HG02981 (cell line): ENCODE measurements at regions not wholly inside any gene's neighbourhood (a gene's known extent, or its start where the extent isn't known, plus 50 kb on each side); places are given as distances from the start of the nearest gene placed in this dataset.

Experiments
- ATAC-seq: cut with Tn5 transposase; IDR thresholded peaks from one replicate; pipeline ENCODE4 v1.9.1; 2021; ENCODE audit warnings: mild to moderate bottlenecking, moderate library complexity; ENCODE audit not compliant: unreplicated experiment

- ATAC-seq: no peak
Observed at GRCh38 chr11:116275635-116276034, 497.2 kb downstream of the BUD13 start.

- ATAC-seq: no peak
Observed at GRCh38 chr11:116274521-116274920, 498.3 kb downstream of the BUD13 start.

- no peak for ATAC-seq
Observed at GRCh38 chr11:116272181-116272789, 500.5 kb downstream of the BUD13 start.

DNA sequence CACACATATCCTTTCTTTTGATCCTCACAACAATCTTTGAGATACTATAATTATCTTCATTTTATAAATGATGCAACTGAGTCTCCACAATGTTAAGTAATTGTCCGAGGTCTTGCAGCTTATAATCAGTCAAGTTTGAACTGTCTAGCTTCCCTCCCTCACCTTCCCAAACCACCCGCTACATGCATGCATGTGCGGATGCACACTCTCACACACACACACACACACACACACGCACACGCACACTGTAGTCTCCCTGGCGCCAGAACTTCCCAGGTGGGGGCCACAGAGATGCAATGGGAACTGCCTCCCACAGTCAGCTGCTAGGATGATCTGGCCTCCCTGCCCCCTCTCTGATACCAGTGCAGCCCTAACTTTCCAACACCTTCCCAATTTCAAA, 501.3 kb downstream of the BUD13 start:
- ATAC-seq: no peak

DNA sequence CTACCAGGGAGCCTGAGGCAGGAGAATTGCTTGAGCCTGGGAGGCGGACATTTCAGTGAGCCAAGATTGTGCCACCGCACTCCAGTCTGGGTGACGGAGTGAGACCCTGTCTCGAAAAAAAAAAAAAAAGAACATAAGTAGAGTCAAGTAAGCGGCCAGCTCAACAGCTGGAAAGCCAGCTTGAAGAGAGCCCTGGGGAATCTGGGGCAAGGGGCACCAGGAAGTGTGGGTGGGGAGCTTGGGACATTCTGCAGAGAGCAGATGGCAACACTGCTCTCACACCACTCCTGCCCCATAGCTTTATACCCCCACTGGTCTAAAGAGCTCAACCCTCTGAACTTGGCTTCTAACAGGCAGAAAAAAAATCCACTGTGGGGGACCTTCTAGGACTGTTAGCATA, 505.6 kb downstream of the BUD13 start:
- no peak for ATAC-seq

- ATAC-seq: no peak
Observed at GRCh38 chr11:116263770-116264169, 509.0 kb downstream of the BUD13 start.

- no peak for ATAC-seq
Observed at GRCh38 chr11:116263019-116263418, 509.8 kb downstream of the BUD13 start.

DNA sequence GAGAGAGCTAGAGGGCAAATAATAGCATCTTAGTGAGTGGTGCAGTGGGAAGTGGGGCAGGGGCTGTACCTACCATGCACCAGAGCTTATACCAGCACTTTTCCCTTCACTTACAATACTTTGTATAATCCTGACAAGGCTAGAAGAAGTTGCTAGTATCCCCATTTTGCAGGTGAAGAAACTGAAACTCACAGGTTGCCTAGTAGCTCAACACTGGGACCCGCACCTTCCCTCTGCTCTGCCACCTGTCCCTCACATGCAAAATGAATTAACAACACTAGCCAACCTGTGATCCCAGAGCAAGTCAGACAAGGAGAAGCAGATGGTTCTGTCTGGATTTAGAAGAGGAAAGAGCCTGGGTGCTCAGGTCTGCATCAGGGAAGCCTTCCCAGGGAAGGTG, 510.4 kb downstream of the BUD13 start:
- no peak for ATAC-seq

- ATAC-seq: no peak
Observed at GRCh38 chr11:116261606-116262005, 511.2 kb downstream of the BUD13 start.

DNA sequence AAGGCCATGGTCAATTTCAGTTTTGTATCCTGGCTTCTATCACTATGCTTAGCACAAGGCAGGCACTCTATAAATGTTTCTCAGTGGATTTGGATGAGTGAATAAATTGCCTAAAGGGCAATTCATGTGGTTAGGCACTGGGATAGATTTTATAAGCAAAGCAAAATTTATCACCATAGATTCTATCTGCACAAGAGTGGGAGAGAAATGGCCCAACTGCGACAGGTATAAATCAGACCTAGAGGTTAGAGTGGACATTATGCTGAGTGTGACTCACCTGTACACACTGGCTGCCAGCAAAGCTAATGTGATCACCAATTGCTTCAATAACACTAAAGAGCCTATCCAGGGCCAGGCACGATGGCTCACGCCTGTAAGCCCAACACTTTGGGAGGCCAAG, 514.0 kb downstream of the BUD13 start:
- no peak for ATAC-seq

DNA sequence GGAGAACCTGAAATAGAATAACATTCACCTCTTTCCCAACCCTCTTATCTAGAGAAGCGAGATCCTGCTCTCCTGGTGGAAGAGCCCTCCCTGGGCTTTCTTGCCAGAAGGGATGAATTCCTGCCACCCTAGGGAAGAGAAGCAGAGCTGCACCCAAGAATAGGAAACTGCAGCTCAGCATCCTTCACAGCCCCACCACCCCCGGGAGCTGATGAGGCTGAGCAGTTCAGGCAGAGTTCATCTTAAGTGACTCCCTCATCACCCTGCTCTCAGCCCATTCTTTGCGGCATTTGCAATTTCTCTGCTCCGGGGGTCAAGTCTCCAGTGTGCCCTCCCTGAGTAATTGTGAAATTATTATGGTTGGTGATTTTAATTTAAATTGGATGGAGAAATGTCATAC, 514.9 kb downstream of the BUD13 start:
- ATAC-seq: no peak

DNA sequence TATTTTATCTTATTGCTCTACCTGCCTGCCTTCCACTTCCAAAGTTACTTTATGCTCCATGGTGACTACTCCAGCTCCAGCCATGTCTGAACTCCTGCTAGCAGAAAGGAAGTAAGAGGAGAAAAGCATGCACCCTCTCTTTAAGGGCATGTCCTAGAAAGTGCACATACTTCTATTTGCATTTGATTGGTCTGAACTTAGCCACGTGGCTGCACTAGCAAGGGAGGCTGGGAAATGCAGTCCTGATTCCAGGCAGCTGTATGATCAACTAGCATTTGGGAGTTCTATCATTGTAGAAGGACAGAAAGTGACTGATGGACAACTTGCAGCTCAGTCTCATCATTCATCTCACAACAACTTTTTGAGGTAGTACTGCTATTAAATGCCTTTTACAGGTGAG, 515.7 kb downstream of the BUD13 start:
- ATAC-seq: no peak

DNA sequence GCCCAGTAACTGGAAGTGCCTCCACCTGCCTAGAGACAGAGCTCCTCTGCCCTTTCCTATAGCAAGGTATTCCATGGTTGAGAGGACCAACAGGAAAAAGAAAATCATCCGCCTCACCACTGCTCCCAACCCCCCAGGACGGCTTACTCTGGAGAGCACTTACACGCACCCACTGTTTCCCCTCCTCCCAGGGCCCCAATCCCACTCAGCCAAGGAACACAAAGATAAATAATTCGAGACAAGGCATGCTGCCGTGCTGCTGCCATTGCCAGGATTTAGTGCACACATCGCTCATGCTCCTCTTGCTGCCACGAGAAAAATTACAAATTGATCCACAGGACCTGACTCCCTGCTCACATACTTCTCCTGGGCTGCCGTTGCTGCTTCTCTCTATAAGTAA, 516.6 kb downstream of the BUD13 start:
- no peak for ATAC-seq

GRCh38 chr11:116255321-116255953, 517.4 kb downstream of the BUD13 start:
- no peak for ATAC-seq

- ATAC-seq: no peak
Observed at GRCh38 chr11:116250155-116250554, 522.6 kb downstream of the BUD13 start.

- no peak for ATAC-seq
Observed at GRCh38 chr11:116249561-116249960, 523.2 kb downstream of the BUD13 start.

GRCh38 chr11:116244889-116245288, 527.9 kb downstream of the BUD13 start:
- ATAC-seq: no peak

GRCh38 chr11:116244439-116244838, 528.3 kb downstream of the BUD13 start:
- ATAC-seq: no peak

- no peak for ATAC-seq
Observed at GRCh38 chr11:116243991-116244390, 528.8 kb downstream of the BUD13 start.

GRCh38 chr11:116242006-116242405, 530.8 kb downstream of the BUD13 start:
- no peak for ATAC-seq

GRCh38 chr11:116240710-116241109, 532.1 kb downstream of the BUD13 start:
- ATAC-seq: no peak

DNA sequence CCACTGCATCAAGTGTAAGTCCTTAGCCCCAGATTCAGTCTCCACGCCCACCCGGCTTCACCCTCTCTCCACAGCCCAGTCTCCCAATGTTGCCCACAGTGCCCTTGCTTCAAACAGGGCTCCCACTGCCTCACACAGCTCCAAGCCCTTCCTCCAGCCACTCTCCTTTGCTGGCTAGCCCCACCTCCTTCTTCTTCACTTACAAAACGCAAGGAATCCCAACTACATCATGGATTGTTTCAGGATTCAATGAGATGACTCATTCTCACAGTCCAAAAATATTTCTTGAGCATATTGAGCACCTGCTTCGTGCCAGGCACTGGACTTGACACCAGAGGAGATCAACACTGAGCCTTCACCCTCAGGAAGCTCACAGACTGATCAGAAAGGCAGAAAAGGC, 533.5 kb downstream of the BUD13 start:
- ATAC-seq: no peak

GRCh38 chr11:116234989-116235568, 537.7 kb downstream of the BUD13 start:
- no peak for ATAC-seq
